EL (cell line): ENCODE measurements at regions not wholly inside any gene's neighbourhood (a gene's known extent, or its start where the extent isn't known, plus 50 kb on each side); places are given as distances from the start of the nearest gene placed in this dataset.

Experiments used
- DNase-seq: peaks from one replicate; pipeline ENCODE4 v3.0.0-alpha.2; 2016

GRCh38 chr11:71070490-71071453 lies 181.6 kb downstream of the SHANK2 start:
- no peak for DNase-seq

GRCh38 chr11:71068963-71069362 lies 183.4 kb downstream of the SHANK2 start:
- no peak for DNase-seq

GRCh38 chr11:71067753-71068152 lies 184.6 kb downstream of the SHANK2 start:
- no peak for DNase-seq

- no peak for DNase-seq
Observed at GRCh38 chr11:71066311-71066710, 186.1 kb downstream of the SHANK2 start.

GRCh38 chr11:71065841-71066240 lies 186.5 kb downstream of the SHANK2 start:
- no peak for DNase-seq

GRCh38 chr11:71064702-71065515 lies 187.5 kb downstream of the SHANK2 start:
- DNase-seq = no peak

- DNase-seq = no peak
Observed at GRCh38 chr11:71064183-71064582, 188.2 kb downstream of the SHANK2 start.

- no peak for DNase-seq
Observed at GRCh38 chr11:71063129-71063528, 189.2 kb downstream of the SHANK2 start.

GRCh38 chr11:71062199-71062598 lies 190.2 kb downstream of the SHANK2 start:
- DNase-seq = no peak

- DNase-seq = no peak
Observed at GRCh38 chr11:71060391-71060791, 192.0 kb downstream of the SHANK2 start.

- no peak for DNase-seq
Observed at GRCh38 chr11:71059662-71060061, 192.7 kb downstream of the SHANK2 start.

- DNase-seq = no peak
Observed at GRCh38 chr11:71055925-71056324, 196.5 kb downstream of the SHANK2 start.
